22Rv1 (cell line): ENCODE measurements at regions not wholly inside any gene's neighbourhood (a gene's known extent, or its start where the extent isn't known, plus 50 kb on each side); places are given as distances from the start of the nearest gene placed in this dataset.
A peak's percentile ranks its signal among the peaks of the same experiment; 100 is the strongest.

Experiments
- H3K27ac ChIP-seq: fragments of 450-650 bp; 2 replicates; pipeline ENCODE4 v1.5.1; 2017
- ZFX ChIP-seq: fragments of 450-650 bp; IDR thresholded peaks from 2 replicates; pipeline ENCODE4 v1.6.1; 2017; ENCODE audit warnings: antibody characterized with exemption, borderline replicate concordance
- TF ChIP-seq, protein P1 (sequence below): fragments of 450-650 bp; IDR thresholded peaks from 2 replicates; pipeline ENCODE4 v1.5.1; 2017; ENCODE audit warnings: mild to moderate bottlenecking

DNA sequence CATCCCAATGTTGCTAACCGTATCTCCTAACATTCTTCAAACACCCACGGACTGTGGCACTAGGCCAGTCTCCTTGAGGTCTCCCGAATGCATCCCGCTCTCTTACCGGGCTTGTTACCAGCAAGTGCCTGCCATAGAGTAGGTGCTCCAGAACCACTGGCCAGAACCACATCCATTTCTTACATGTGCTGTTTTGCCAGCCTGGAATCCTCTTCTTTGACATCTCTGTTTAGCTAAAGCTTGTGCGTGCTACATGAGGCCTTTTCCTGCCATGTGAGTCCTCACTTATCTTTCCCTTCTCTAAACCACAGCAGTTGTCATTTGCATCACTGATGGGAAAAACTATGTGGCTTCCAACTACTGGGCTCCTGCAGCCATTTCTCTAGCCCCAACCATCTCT is 397.4 kb downstream of the PCNX1 start:
- no peak overlapping the region for H3K27ac ChIP-seq
- TF ChIP-seq, protein P1, sequence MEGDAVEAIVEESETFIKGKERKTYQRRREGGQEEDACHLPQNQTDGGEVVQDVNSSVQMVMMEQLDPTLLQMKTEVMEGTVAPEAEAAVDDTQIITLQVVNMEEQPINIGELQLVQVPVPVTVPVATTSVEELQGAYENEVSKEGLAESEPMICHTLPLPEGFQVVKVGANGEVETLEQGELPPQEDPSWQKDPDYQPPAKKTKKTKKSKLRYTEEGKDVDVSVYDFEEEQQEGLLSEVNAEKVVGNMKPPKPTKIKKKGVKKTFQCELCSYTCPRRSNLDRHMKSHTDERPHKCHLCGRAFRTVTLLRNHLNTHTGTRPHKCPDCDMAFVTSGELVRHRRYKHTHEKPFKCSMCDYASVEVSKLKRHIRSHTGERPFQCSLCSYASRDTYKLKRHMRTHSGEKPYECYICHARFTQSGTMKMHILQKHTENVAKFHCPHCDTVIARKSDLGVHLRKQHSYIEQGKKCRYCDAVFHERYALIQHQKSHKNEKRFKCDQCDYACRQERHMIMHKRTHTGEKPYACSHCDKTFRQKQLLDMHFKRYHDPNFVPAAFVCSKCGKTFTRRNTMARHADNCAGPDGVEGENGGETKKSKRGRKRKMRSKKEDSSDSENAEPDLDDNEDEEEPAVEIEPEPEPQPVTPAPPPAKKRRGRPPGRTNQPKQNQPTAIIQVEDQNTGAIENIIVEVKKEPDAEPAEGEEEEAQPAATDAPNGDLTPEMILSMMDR = no peak
- no peak for TF ChIP-seq ZFX

DNA sequence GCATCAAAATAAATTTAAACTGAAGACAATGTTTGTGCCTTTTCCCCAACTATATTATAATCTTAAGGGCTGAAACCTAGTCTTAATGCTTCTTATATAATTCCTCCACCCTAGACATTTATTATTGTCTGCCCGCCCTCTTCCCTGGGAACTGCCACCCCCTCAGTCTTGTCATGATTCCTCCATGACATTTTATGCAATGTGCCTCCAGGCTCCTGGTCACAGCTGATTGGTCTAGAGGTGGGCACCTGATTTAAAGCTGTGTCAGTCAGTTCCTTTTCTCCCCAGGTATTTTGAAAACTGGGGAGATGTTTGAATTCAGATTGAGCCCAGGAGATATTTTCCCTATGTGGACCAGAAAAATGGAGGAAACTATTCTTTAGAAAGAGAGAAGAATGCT is 401.4 kb downstream of the PCNX1 start:
- no peak overlapping the region for H3K27ac ChIP-seq
- TF ChIP-seq, protein P1 = no peak
- TF ChIP-seq ZFX = no peak

DNA sequence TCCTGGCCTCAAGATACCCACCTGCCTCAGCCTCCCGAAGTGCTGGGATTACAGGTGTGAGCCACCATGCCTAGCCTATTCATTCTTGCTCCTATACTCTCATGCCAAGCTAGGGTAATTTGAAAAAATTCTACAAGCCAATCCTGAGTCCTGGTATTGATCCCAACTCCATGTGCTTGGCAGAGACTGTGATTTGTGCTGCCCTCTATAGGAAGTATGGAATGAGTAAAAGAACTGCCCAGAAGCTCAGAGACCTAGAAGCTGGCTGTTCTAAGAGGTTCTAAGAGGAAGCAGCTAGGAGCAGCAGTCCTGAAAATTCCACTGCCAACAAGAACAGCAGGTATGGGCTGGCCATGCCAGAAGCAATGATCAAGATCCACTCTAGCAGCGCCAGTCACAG is 402.5 kb downstream of the PCNX1 start:
- TF ChIP-seq, protein P1 = peak; percentile 25
- no peak for TF ChIP-seq ZFX
- no peak overlapping the region for H3K27ac ChIP-seq

DNA sequence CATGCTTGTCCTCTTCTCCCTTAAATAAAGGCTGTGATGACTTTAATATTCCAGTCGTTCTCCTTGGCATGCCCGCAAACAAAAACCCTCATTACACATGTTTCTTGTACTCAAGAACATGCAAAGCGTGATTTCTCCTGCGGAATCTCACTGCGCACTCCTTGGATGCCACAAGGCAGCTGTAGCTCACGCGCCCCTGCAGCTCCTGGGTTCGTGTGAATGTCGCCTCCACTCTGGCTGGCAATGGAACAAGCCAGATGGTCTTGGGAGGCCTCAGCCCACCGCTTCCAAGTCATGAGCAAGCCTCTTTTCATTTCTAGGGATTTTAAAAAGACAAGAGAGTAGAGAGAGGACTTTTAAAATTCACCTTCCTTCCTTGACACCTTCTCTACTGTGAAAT is 403.8 kb downstream of the PCNX1 start:
- TF ChIP-seq, protein P1 = no peak
- no peak for TF ChIP-seq ZFX
- no peak overlapping the region for H3K27ac ChIP-seq

DNA sequence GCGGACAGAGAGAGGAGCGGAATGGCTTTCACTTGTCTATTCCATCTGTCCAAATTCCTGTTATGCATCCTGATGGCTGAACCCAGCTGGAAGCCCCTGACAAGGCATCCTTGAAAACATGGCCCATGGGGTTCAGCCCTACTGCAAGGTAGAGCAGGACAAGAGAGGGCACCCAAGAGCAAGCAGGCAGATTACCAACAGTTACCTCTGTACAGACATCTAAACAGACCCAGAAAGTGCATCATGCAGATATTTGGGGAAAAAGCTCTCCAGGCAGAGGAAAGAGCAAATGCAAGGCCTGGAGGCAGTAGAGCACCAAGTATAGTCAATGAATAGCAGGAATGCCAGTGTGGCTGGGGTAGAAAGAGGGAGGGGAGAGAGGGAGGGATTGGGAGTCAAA is 407.5 kb downstream of the PCNX1 start:
- no peak overlapping the region for H3K27ac ChIP-seq
- TF ChIP-seq ZFX = no peak
- TF ChIP-seq, protein P1 = no peak

DNA sequence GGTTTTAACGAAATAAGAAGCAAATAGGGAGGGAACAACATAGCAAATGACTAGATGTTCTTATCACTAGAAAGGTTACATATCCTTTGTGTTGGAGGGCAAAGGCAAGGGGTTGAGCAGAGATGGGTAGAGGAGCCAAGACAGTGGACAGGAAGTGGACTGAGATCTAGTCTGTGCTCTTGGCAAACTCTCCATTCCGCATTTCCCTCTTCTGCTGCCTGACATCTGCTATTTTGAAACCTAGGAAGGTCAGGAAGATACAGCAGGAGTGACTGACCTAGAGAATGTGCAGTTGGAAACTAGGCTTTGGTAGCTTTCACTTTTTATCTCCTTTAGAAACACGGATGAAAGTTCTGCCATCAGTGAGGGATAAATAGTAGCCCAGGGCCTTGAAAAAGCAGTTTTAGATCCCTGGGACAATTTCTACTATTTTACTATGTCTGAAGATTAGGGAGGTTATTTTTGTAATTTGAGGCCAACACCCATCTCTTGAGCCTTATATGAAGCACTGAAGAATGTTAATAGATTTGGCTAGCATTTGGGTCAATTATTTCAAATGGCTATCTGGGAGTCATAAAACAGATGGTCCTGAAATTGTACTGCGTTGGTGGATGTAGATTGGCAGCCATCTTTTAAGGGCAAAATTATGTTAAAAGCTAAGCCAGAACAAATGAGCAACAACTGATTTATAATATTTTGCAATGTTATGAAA is 410.3 kb downstream of the PCNX1 start:
- TF ChIP-seq, protein P1 = no peak
- TF ChIP-seq ZFX = no peak
- no peak overlapping the region for H3K27ac ChIP-seq

DNA sequence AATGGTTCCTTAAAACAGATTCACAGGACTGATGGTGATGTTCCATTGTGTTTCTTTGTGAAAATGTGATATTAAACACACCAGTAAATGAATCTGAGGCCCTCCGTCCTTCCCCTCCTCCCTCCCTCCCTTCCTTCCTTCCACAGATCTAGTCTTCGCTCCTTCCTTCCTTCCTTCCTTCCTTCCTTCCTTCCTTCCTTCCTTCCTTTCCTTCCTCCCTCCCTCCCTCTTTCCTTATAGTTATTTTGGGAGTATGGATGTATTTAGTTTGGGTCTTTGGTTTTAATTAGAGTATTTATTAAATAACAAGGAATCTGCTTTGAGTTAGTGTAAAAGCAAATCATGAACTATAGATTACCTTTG is 410.8 kb downstream of the PCNX1 start:
- TF ChIP-seq ZFX = no peak
- TF ChIP-seq, protein P1 = no peak
- no peak overlapping the region for H3K27ac ChIP-seq
